ENCODE measurements at regions not wholly inside any gene's neighbourhood (a gene's known extent, or its start where the extent isn't known, plus 50 kb on each side); places are given as distances from the start of the nearest gene placed in this dataset.

DNA sequence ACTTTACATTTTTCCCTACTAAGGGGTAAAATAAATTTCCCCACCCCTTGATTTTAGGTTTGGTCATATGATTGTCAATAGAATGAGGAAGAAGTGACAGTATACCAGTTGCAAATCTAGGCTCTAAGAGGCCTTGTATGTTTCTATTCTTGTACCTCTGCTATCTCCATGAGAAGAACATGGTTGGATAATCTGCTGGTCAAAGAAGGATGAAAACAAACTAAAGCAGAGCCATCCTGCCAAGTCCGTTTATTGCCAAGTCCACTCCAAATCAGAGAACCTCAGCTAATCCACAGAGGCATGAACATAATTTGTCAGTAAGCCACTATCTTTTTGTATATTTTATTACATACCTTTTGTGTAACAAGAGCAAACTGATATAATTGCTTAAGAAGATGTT lies 98.0 kb downstream of the CRPPA start:
- TF ChIP-seq, protein P1, sequence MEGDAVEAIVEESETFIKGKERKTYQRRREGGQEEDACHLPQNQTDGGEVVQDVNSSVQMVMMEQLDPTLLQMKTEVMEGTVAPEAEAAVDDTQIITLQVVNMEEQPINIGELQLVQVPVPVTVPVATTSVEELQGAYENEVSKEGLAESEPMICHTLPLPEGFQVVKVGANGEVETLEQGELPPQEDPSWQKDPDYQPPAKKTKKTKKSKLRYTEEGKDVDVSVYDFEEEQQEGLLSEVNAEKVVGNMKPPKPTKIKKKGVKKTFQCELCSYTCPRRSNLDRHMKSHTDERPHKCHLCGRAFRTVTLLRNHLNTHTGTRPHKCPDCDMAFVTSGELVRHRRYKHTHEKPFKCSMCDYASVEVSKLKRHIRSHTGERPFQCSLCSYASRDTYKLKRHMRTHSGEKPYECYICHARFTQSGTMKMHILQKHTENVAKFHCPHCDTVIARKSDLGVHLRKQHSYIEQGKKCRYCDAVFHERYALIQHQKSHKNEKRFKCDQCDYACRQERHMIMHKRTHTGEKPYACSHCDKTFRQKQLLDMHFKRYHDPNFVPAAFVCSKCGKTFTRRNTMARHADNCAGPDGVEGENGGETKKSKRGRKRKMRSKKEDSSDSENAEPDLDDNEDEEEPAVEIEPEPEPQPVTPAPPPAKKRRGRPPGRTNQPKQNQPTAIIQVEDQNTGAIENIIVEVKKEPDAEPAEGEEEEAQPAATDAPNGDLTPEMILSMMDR (IDR thresholded peaks at IDR 0.05) = no peak
- no peak overlapping the region for H3K27ac Mint-ChIP-seq
- H3K27me3 Mint-ChIP-seq (ENCODE audit: insufficient read depth) = no peaks in the 10 kb centered on the region
- no peak for DNase-seq
- no peaks in the 10 kb centered on the region for H3K36me3 Mint-ChIP-seq (ENCODE audit: low read depth)
- peaks cover 13% of the 10 kb centered on the region for H3K4me1 Mint-ChIP-seq (ENCODE audit: low read depth)
- no peak overlapping the region for H3K4me3 Mint-ChIP-seq
- H3K9me3 Mint-ChIP-seq = no peaks in the 10 kb centered on the region

DNA sequence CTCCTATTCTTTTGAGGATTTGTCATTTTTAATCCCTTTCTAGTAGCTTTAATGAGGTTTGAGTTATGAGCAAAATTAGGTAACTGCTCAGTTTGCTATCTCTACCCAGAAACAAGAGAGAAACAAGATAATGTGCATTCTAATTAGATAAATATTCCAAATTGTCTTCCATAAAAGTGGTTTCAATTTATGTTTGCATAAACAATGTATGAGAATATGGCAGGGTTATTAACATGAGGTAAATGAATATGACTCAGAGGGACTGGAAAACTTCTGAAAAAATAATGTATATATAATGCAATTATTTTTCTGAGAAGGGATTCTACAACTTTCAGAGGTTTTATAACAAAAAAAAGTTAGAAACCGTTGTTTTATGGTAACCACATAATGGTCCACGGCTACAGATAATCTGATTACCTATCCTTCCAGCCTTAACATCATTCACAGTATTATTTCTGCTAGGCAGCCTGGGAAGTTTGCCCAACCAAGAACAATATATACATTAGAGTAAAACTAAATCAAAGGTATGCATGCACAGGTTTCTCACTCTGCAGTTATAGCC lies 101.2 kb downstream of the CRPPA start:
- DNase-seq = no peak
- Mint-ChIP-seq H3K4me1 (ENCODE audit: low read depth) (peaks cover 13% of the 10 kb centered on the region), H3K9me3 (no peaks in the 10 kb centered on the region), H3K4me3 (no peak overlapping the region), H3K27ac (no peak overlapping the region), H3K27me3 (ENCODE audit: insufficient read depth) (no peaks in the 10 kb centered on the region), H3K36me3 (ENCODE audit: low read depth) (no peaks in the 10 kb centered on the region)
- TF ChIP-seq, protein P1 (IDR thresholded peaks at IDR 0.05) = no peak

DNA sequence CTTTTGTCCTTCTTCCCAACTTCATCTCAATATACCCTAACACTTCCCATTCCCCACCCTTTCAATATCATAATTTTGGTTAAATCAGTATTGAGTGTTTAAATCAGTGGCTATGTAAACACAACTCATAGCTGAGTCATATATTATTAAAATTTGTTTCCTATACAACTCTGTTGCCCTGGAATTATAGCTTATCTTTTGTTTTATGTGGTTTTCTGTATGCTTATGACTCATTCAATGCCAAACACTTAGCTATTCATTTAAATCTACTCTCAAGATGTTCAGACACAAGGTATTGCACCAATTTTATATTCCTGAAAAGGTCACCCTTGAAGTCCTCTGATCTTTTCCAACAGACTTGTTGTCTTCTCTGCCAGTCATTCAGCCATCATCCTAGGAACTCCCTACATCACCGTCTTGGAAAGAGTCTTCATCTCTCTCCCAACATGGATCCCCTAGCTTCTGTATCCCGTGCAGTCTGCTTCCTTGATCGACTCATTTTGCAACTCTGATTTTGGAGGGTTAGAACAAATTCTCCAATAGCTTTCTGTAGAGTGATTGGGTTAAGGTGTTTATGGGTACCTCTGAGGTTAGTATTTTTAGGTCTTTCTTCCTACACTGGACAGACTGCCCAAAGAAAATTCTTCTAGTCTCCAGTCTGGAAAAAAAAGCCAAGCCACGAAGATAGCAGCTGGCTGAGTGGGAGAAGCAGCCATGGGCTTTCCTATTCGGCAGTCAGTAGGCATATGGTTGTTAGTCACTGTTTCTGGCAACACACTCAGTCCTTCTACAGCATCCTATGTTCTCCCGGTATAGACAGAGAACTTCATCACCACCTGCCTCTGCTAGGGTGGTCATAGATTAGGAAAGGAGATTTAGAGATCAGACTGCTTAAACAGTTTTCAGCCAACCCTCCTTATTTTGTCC lies 102.1 kb downstream of the CRPPA start:
- TF ChIP-seq, protein P1 (IDR thresholded peaks at IDR 0.05) = no peak
- H3K9me3 Mint-ChIP-seq = no peaks in the 10 kb centered on the region
- H3K4me1 Mint-ChIP-seq (ENCODE audit: low read depth) = peaks cover 13% of the 10 kb centered on the region
- H3K27me3 Mint-ChIP-seq (ENCODE audit: insufficient read depth) = no peaks in the 10 kb centered on the region
- H3K4me3 Mint-ChIP-seq = no peak overlapping the region
- peak; percentile 50 for DNase-seq
- no peaks in the 10 kb centered on the region for H3K36me3 Mint-ChIP-seq (ENCODE audit: low read depth)
- H3K27ac Mint-ChIP-seq = peak overlapping the region; percentile 3

DNA sequence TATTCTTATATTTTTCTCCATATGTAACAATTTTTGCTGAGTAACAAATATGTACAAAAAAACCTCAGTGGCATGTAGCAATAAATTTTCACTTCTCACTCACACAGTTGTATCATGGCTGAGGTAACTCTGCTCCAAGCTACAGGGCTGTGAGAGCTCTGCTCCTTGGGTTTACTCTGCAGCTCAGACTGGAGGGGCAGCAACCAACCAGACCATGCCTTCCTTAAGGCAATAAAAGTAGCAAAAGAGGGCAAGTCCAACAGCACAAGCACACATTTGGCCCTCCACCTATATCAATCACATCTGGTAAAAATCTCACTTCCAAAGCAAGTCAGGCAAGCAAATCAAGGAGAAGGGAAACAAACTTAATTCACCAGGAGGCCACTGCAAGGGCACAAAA lies 102.9 kb downstream of the CRPPA start:
- Mint-ChIP-seq H3K36me3 (ENCODE audit: low read depth) (no peaks in the 10 kb centered on the region), H3K9me3 (no peaks in the 10 kb centered on the region), H3K27ac (0 out of 2 replicates have a peak overlapping the region, but pooled peaks have one; percentile 0), H3K27me3 (ENCODE audit: insufficient read depth) (no peaks in the 10 kb centered on the region), H3K4me1 (ENCODE audit: low read depth) (peaks cover 13% of the 10 kb centered on the region), H3K4me3 (no peak overlapping the region)
- TF ChIP-seq, protein P1 (IDR thresholded peaks at IDR 0.05) = no peak
- no peak for DNase-seq

DNA sequence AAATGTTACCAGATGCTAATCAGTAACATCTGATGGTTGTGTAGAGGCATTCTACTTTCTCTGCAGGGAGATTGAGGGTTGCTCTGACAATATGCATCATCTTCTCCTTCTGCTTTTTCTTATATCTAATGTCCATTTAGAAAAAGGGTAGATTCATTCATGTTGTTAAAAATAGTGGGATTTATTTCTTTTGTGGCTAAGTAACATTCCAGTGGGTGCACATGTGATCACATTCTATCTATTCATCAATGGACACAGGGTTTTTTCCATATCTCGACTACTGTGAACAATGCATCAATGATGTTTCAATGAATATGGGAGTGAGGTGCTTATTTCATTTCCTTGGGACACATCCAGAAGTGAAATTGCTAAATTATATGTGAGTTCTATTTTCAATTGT lies 103.9 kb downstream of the CRPPA start:
- no peaks in the 10 kb centered on the region for H3K36me3 Mint-ChIP-seq (ENCODE audit: low read depth)
- no peak overlapping the region for H3K4me3 Mint-ChIP-seq
- H3K27me3 Mint-ChIP-seq (ENCODE audit: insufficient read depth) = no peaks in the 10 kb centered on the region
- no peak for DNase-seq
- no peaks in the 10 kb centered on the region for H3K9me3 Mint-ChIP-seq
- no peak overlapping the region for H3K27ac Mint-ChIP-seq
- TF ChIP-seq, protein P1 (IDR thresholded peaks at IDR 0.05) = no peak
- peaks cover 13% of the 10 kb centered on the region for H3K4me1 Mint-ChIP-seq (ENCODE audit: low read depth)

All from HFFc6 (cell line).